DMS53 treated with DMSO at 0.1 percent for 48 hours (cell line): ENCODE measurements at regions not wholly inside any gene's neighbourhood (a gene's known extent, or its start where the extent isn't known, plus 50 kb on each side); places are given as distances from the start of the nearest gene placed in this dataset.
"Not testable (repeated sequence)": the region's sequence is repeated elsewhere in the genome, so short reads cannot be mapped to it uniquely, and the experiment has no call there.

Source experiments
- DNase-seq: peaks from one replicate; lab custom pipeline; 2025; ENCODE audit not compliant: unreplicated experiment; lab: John Stamatoyannopoulos, UW

GRCh38 chr2:21331625-21332370 lies 208.0 kb downstream of the TDRD15 start:
- no peak for DNase-seq

- DNase-seq = no peak
Measured at GRCh38 chr2:21332993-21333625, 209.3 kb downstream of the TDRD15 start.

- no peak for DNase-seq
Measured at GRCh38 chr2:21333684-21334083, 209.9 kb downstream of the TDRD15 start.

- DNase-seq = no peak
Measured at GRCh38 chr2:21346984-21347383, 223.2 kb downstream of the TDRD15 start.

- DNase-seq = no peak
Measured at GRCh38 chr2:21353879-21354679, 230.3 kb downstream of the TDRD15 start.

GRCh38 chr2:21356086-21356856 lies 232.5 kb downstream of the TDRD15 start:
- DNase-seq = no peak

GRCh38 chr2:21356857-21357255 lies 233.1 kb downstream of the TDRD15 start:
- DNase-seq = no peak

- no peak for DNase-seq
Measured at GRCh38 chr2:21358976-21359375, 235.2 kb downstream of the TDRD15 start.

- DNase-seq = no peak
Measured at GRCh38 chr2:21361384-21361783, 237.6 kb downstream of the TDRD15 start.

- no peak for DNase-seq
Measured at GRCh38 chr2:21361957-21362486, 238.3 kb downstream of the TDRD15 start.

- DNase-seq = no peak
Measured at GRCh38 chr2:21363364-21363763, 239.6 kb downstream of the TDRD15 start.

GRCh38 chr2:21367421-21367820 lies 243.7 kb downstream of the TDRD15 start:
- no peak for DNase-seq

GRCh38 chr2:21369787-21370186 lies 246.0 kb downstream of the TDRD15 start:
- DNase-seq = no peak

- no peak for DNase-seq
Measured at GRCh38 chr2:21371499-21372003, 247.8 kb downstream of the TDRD15 start.

GRCh38 chr2:21372654-21373053 lies 248.9 kb downstream of the TDRD15 start:
- peak; percentile 10 for DNase-seq

- DNase-seq = no peak
Measured at GRCh38 chr2:21376864-21377263, 253.1 kb downstream of the TDRD15 start.

GRCh38 chr2:21379140-21379539 lies 255.4 kb downstream of the TDRD15 start:
- no peak for DNase-seq

GRCh38 chr2:21379668-21380067 lies 255.9 kb downstream of the TDRD15 start:
- not testable (repeated sequence) for DNase-seq

- DNase-seq = no peak
Measured at GRCh38 chr2:21381421-21381820, 257.7 kb downstream of the TDRD15 start.

- no peak for DNase-seq
Measured at GRCh38 chr2:21382701-21383520, 259.1 kb downstream of the TDRD15 start.
